Panc1 (cell line): ENCODE measurements at regions not wholly inside any gene's neighbourhood (a gene's known extent, or its start where the extent isn't known, plus 50 kb on each side); places are given as distances from the start of the nearest gene placed in this dataset.

Experiments
- ATAC-seq: fragments of 200-7000 bp; cut with Tn5 transposase; 2 replicates; pipeline ENCODE4 v1.9.1; 2020; ENCODE audit warnings: mild to moderate bottlenecking, moderate library complexity
- BruUV-seq: library from RNA; stranded (reverse); fragments of 400-500 nt; replicated peaks from 2 replicates; lab custom pipeline; 2021; lab: Mats Ljungman, UMichigan
- CTCF ChIA-PET: fragments of 300-600 bp; sonication (Branson Sonifier 250); formaldehyde crosslinking; loops from one replicate; lab custom pipeline; 2022; ENCODE audit warnings: antibody characterized with exemption; lab: Charles Lee
- POLR2A ChIA-PET: fragments of 300-600 bp; sonication (Branson Sonifier 250); formaldehyde crosslinking; loops from one replicate; lab custom pipeline; 2022; ENCODE audit warnings: antibody characterized with exemption; lab: Charles Lee
- DNase-seq: peaks from one replicate; pipeline ENCODE4 v3.0.0-alpha.2; 2010; ENCODE audit warnings: low read depth, low spot score
- H3K27ac ChIP-seq: 2 replicates; pipeline ENCODE4 v1.5.1; 2011; ENCODE audit warnings: mild to moderate bottlenecking, low read length, inconsistent platforms
- H3K27me3 ChIP-seq: fragments of 200-500 bp; sonication (Bioruptor generic); 2 replicates; pipeline ENCODE4 v1.6.0; 2014; ENCODE audit warnings: low read length, inconsistent platforms; ENCODE audit not compliant: control insufficient read depth, insufficient read depth
- H3K36me3 ChIP-seq: fragments of 200-500 bp; sonication (Bioruptor generic); 2 replicates; pipeline ENCODE4 v1.5.1; 2014; ENCODE audit warnings: inconsistent platforms, mild to moderate bottlenecking, low read length, moderate library complexity; ENCODE audit not compliant: control insufficient read depth, insufficient read depth
- H3K4me1 ChIP-seq: 2 replicates; pipeline ENCODE4 v1.5.1; 2011; ENCODE audit warnings: inconsistent platforms, mild to moderate bottlenecking, low read length, moderate library complexity; ENCODE audit not compliant: control insufficient read depth, insufficient read depth
- H3K4me3 ChIP-seq, 2 experiments: 2 replicates each; pipeline ENCODE4 v1.5.1; 2011 to 2012; ENCODE audit warnings: low read depth in 2 of 2, low read length in 2 of 2, mild to moderate bottlenecking in 2 of 2, inconsistent platforms in 1 of 2, moderate library complexity in 1 of 2
- H3K9me3 ChIP-seq: fragments of 200-500 bp; sonication (Bioruptor generic); 2 replicates; pipeline ENCODE4 v1.5.1; 2014; ENCODE audit warnings: low read depth, mild to moderate bottlenecking, inconsistent platforms, low read length, moderate library complexity; ENCODE audit not compliant: control insufficient read depth, insufficient read depth
- CTCF ChIP-seq: fragments of 450-650 bp; IDR thresholded peaks from 2 replicates; pipeline ENCODE4 v1.5.1; 2017; ENCODE audit warnings: mild to moderate bottlenecking
- POLR2AphosphoS5 ChIP-seq: IDR thresholded peaks from 2 replicates; pipeline ENCODE4 v1.6.1; 2012; ENCODE audit warnings: mild to moderate bottlenecking, low read depth, low read length, moderate library complexity
- SIN3A ChIP-seq: IDR thresholded peaks from 2 replicates; pipeline ENCODE4 v1.6.1; 2012; ENCODE audit warnings: low read depth, mild to moderate bottlenecking, low read length, moderate library complexity, borderline replicate concordance; ENCODE audit not compliant: insufficient read depth
- TCF7L2 ChIP-seq: IDR thresholded peaks from 2 replicates; pipeline ENCODE4 v1.6.1; 2011; ENCODE audit warnings: mild to moderate bottlenecking, low read depth, low read length, inconsistent platforms
- in situ Hi-C: cut with HindIII; loops from 2 replicates; pipeline ENCODE4 v1.10.0; 2016; ENCODE audit warnings: low sequenced_read_pairs, low pct_unique_long_range_greater_than_20kb
- intact Hi-C: fragments of 100-400 bp; cut with micrococcal nuclease; formaldehyde crosslinking; loops from one replicate; pipeline ENCODE4 v1.10.0; 2022; ENCODE audit not compliant: unreplicated experiment
- TF ChIP-seq, protein P1 (sequence below), 2 experiments: IDR thresholded peaks; 2 replicates each; pipeline ENCODE4 v1.6.1; 2011 to 2012; ENCODE audit warnings: low read depth in 2 of 2, control low read depth in 1 of 2, low read length in 1 of 2, mild to moderate bottlenecking in 1 of 2, moderate library complexity in 1 of 2; ENCODE audit not compliant: insufficient read depth in 1 of 2

DNA sequence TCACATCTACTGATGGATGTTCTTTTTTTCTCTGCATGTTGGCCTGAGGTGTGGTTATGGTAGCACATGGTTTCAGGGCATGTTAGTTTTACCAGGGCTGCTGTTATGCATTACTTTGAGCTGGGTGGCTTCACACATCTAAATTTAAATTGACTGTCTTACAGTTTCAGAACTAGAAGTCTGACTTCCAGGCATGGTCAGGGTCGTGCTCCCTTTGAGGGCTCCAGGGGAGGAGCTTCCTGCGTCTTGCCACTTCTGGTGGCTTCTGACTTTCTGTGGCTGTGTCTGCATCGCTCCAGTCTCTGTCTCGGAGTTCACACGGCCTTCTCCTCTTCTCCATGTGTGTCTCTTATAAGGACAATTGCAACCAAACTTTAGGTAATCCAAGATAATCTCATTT is 143.9 kb downstream of the GALR1 start:
- ChIA-PET POLR2A (no interaction called here), CTCF (no interaction called here)
- TF ChIP-seq, protein P1, sequence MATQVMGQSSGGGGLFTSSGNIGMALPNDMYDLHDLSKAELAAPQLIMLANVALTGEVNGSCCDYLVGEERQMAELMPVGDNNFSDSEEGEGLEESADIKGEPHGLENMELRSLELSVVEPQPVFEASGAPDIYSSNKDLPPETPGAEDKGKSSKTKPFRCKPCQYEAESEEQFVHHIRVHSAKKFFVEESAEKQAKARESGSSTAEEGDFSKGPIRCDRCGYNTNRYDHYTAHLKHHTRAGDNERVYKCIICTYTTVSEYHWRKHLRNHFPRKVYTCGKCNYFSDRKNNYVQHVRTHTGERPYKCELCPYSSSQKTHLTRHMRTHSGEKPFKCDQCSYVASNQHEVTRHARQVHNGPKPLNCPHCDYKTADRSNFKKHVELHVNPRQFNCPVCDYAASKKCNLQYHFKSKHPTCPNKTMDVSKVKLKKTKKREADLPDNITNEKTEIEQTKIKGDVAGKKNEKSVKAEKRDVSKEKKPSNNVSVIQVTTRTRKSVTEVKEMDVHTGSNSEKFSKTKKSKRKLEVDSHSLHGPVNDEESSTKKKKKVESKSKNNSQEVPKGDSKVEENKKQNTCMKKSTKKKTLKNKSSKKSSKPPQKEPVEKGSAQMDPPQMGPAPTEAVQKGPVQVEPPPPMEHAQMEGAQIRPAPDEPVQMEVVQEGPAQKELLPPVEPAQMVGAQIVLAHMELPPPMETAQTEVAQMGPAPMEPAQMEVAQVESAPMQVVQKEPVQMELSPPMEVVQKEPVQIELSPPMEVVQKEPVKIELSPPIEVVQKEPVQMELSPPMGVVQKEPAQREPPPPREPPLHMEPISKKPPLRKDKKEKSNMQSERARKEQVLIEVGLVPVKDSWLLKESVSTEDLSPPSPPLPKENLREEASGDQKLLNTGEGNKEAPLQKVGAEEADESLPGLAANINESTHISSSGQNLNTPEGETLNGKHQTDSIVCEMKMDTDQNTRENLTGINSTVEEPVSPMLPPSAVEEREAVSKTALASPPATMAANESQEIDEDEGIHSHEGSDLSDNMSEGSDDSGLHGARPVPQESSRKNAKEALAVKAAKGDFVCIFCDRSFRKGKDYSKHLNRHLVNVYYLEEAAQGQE (IDR thresholded peaks at IDR 0.05; ENCODE audit: insufficient read depth in 1 of 2, low read depth in 2 of 2, low read length in 1 of 2), result no peak
- TF ChIP-seq TCF7L2 (no peak), POLR2AphosphoS5 (no peak)
- Histone ChIP-seq H3K4me3 (no peak overlapping the region), H3K36me3 (no peaks in the 10 kb centered on the region), H3K4me1 (no peaks in the 10 kb centered on the region), H3K9me3 (peaks cover 8% of the 10 kb centered on the region; the same call in 1 of the 2 replicates), H3K27me3 (peaks cover 9% of the 10 kb centered on the region), H3K27ac (no peak overlapping the region)
- in situ Hi-C loops, result no loop called here
- no peak for DNase-seq
- no peak for ATAC-seq
- BruUV-seq, result no TSS peak
- intact Hi-C loops, result no loop called here

DNA sequence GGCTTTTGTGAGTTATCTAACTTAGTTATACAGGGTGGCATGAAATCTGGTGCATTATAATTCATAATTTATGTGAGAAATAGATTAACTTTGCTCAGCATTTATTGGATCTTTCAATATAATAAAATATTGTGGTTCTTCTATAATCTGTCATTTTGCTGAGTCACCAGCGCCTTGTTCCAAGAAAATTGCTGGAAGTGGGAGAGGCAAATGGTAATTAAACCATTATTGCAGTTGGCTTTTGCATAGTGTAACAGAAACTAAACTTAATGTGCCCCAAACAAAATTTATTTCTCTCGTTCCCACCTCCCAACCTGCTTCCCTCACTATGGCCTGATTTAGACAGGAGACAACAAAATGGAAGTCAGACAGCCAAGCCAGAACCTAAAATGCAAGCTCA is 146.3 kb downstream of the GALR1 start:
- H3K4me3 ChIP-seq, result no peak overlapping the region
- BruUV-seq, result no TSS peak
- DNase-seq, result no peak
- ChIA-PET CTCF (no interaction called here), POLR2A (interaction anchor here (0.7 kb wide), 1 partner anchor 245 kb away, joined by 4 read pairs; no protein-coding TSS in a partner anchor)
- H3K27me3 ChIP-seq, result no peaks in the 10 kb centered on the region
- intact Hi-C loops, result no loop called here
- H3K9me3 ChIP-seq, result peaks cover 8% of the 10 kb centered on the region; the same call in 1 of the 2 replicates
- no peak overlapping the region for H3K27ac ChIP-seq
- no peaks in the 10 kb centered on the region for H3K4me1 ChIP-seq
- H3K36me3 ChIP-seq, result no peaks in the 10 kb centered on the region
- in situ Hi-C loops, result no loop called here
- ATAC-seq, result no peak
- TF ChIP-seq SIN3A, result no peak
- no peak for TF ChIP-seq TCF7L2

DNA sequence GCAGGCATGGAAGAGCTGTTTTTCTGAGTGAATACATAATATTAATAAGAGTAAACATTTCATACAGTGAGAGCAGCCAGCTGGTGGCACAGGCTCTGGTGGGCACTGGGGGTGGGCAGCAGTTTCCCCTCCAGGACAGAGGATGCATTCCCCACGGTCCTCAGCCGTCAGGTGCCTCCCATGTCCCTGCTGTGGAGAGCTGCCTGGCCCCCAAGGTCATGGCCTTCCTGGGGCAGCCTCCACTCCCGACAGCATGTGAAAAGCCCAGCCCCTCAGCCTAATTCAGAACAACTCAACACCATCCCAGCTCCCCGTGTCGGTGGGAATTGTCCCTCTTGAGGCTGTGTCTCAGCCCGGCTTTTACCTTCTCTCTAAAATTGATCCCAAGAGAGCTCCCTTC is 147.4 kb downstream of the GALR1 start:
- CTCF ChIA-PET, result no interaction called here
- Histone ChIP-seq H3K36me3 (no peaks in the 10 kb centered on the region), H3K27ac (no peak overlapping the region), H3K4me3 (no peak overlapping the region), H3K4me1 (no peaks in the 10 kb centered on the region), H3K27me3 (no peaks in the 10 kb centered on the region), H3K9me3 (peaks cover 2% of the 10 kb centered on the region; the same call in 1 of the 2 replicates)
- intact Hi-C loops (no loop called here), in situ Hi-C loops (no loop called here)
- no peak for ATAC-seq
- no TSS peak for BruUV-seq
- TF ChIP-seq SIN3A (no peak), CTCF (no peak), TCF7L2 (no peak), POLR2AphosphoS5 (no peak)
- TF ChIP-seq, protein P1 (IDR thresholded peaks at IDR 0.05; ENCODE audit: insufficient read depth in 1 of 2, low read depth in 2 of 2, low read length in 1 of 2), result no peak
- POLR2A ChIA-PET, result no interaction called here
- DNase-seq, result no peak
